Astrocyte of the spinal cord (primary cell): ENCODE measurements at regions not wholly inside any gene's neighbourhood (a gene's known extent, or its start where the extent isn't known, plus 50 kb on each side); places are given as distances from the start of the nearest gene placed in this dataset.

Experiments
- DNase-seq: peaks from one replicate; pipeline ENCODE4 v3.0.0; 2011; ENCODE audit warnings: low read depth, low spot score
- H3K4me3 ChIP-seq: 2 replicates; pipeline ENCODE4 v1.5.1; 2011; ENCODE audit warnings: low read depth, mild to moderate bottlenecking, low read length, moderate library complexity
- CTCF ChIP-seq: IDR thresholded peaks from 2 replicates; pipeline ENCODE4 v1.5.1; 2012; ENCODE audit warnings: low read depth, mild to moderate bottlenecking, low read length, inconsistent platforms
- in situ Hi-C: cut with HindIII; loops from 2 replicates; pipeline ENCODE4 v1.10.0; 2017; ENCODE audit warnings: low sequenced_read_pairs

GRCh38 chr6:141488488-141488887 lies 644.2 kb upstream of the GJE1 start:
- in situ Hi-C loops = no loop called here
- DNase-seq = peak; percentile 39
- no peak overlapping the region for H3K4me3 ChIP-seq
- TF ChIP-seq CTCF = no peak

- in situ Hi-C loops = no loop called here
- DNase-seq = no peak
- TF ChIP-seq CTCF = no peak
- no peak overlapping the region for H3K4me3 ChIP-seq
Measured at GRCh38 chr6:141486942-141487341, 645.8 kb upstream of the GJE1 start.

- in situ Hi-C loops = no loop called here
- DNase-seq = no peak
- no peak for TF ChIP-seq CTCF
- no peak overlapping the region for H3K4me3 ChIP-seq
Measured at GRCh38 chr6:141484711-141485110, 648.0 kb upstream of the GJE1 start.

GRCh38 chr6:141483598-141484061 lies 649.1 kb upstream of the GJE1 start:
- in situ Hi-C loops = no loop called here
- no peak for TF ChIP-seq CTCF
- H3K4me3 ChIP-seq = peak overlapping the region; percentile 8
- peak; percentile 93 for DNase-seq

DNA sequence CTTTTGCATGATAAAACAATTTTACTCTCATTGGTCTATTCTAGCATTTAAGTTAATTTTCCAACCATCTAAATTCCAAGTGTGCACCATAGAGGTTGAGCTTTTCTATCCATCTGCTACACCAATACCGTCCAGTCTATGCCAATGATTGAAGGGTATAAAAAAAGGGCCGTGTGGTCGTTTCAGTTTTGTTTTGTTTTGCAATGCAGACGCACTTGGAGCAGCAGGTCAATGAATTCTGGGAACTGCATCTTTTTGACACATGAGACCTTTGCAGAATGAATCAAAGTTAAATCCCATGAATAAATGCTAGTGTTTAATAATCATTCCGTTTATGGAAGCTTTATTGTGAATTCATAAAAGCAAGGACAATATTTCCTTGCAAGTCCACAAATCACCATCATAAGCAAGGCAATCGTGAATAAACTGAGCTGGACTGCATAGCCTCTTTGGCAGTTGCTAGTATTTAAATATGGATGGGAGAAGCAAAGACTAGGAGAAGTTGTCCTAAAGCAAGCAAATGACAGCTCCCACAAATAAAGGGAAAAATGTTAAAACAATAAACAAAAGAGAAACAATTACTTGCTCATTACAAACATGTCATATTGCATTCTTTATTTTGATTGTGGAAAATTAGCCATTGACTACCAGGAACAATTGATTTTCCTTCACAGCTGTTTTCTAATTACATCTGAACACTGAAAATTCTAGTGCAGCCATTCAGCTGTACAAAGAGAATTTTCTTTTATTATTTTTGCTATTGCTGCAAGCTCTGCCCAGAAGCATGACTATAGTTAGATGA lies 649.7 kb upstream of the GJE1 start:
- in situ Hi-C loops = no loop called here

GRCh38 chr6:141475259-141475658 lies 657.5 kb upstream of the GJE1 start:
- in situ Hi-C loops = no loop called here
- no peak for DNase-seq
- H3K4me3 ChIP-seq = no peak overlapping the region
- no peak for TF ChIP-seq CTCF

More for the DNA sequence above, 649.7 kb upstream of the GJE1 start:
- no peak for DNase-seq
- peak overlapping the region; percentile 8 for H3K4me3 ChIP-seq
- no peak for TF ChIP-seq CTCF
